GM19025 (cell line): ENCODE measurements at regions not wholly inside any gene's neighbourhood (a gene's known extent, or its start where the extent isn't known, plus 50 kb on each side); places are given as distances from the start of the nearest gene placed in this dataset.
"Not testable (repeated sequence)": the region's sequence is repeated elsewhere in the genome, so short reads cannot be mapped to it uniquely, and the experiment has no call there.

ENCODE experiments used
- ATAC-seq: cut with Tn5 transposase; IDR thresholded peaks from one replicate; pipeline ENCODE4 v1.9.1; 2021; ENCODE audit warnings: mild to moderate bottlenecking, low read depth, moderate library complexity; ENCODE audit not compliant: unreplicated experiment

DNA sequence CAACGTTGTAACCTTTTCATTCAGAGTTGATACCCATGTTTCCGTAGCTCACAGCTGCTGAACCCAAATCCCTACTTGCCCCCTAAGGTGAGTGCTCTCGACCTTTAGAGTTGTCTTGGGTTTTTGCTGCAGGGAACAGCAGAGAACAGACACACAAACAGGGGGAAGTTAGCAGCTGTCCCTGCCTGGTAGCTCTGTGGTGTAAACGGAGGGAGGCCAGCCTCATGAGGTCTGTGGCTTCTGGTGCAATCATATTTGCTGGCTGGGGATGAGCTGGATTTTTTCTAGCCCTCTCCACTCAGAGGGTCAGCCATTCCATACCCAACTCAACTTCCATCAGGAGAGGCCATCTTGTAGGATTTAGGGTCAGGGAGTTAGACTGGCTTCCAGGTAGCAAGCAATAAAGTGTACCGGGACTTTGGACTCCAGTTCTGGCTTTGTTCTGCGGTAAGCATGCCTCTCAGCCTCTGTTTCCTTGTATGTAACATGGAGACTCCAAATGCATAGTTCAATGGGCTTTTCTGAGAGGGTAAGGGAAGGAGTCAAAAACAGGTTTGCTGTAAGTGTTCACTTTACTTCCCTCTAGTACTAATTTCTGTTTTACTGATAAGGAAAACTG, 218.9 kb downstream of the MID1IP1 start:
- no peak for ATAC-seq

DNA sequence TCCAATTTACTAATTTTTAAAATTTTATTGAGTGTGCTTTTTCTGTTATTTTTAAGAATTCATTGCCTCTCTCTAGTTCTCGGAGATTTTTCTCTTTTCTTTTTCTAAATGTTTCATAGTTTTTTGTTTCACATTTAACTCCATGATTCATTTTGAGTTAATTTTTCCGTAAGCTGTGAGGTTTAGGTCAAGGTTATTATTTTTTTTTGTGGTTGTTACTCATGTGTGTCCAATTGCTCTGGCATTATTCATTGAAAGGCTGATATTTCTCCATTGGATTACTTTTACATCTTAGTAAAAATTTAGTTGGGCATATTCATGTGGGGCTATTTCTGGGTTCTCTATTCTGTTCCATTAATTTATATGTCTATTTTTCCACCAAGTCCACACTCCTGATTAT, 220.8 kb downstream of the MID1IP1 start:
- ATAC-seq = no peak

DNA sequence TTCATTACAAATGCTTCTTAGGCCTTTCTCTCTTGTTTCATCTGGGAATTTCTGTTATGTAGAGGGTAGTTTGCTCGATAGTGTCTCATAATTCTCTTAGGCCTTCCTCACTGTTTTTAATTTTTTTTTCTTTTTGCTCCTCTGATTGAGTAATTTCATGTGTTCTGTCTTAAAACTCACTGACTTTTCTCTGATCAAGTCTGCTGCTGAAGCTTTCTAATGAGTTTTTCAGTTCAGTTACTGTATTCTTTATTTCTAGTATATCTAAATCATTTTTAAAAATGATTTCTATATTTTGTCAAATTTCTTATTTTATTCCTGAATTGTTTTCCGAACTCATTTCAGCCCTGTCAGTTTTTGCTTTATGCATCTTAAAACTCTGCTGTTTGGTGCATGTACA, 228.0 kb downstream of the MID1IP1 start:
- ATAC-seq = no peak

DNA sequence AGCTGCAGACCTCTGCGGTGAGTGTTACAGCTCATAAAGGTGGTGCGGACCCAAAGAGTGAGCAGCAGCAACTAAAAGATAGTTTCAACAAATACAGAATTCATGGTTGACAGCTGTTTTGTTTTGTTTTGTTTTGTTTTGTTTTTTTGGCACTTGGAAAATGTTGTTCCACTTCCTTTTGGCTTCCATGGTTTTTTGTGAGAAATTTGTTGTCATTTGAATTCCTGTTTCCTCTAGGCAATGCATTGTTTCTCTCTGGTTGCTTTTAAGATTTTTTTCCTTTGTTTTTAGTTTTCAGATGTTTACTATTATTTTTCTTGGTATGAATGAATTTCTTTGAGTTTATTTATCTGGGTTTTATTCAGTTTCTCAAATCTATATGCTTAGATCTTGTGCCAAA, 229.4 kb downstream of the MID1IP1 start:
- ATAC-seq = no peak

DNA sequence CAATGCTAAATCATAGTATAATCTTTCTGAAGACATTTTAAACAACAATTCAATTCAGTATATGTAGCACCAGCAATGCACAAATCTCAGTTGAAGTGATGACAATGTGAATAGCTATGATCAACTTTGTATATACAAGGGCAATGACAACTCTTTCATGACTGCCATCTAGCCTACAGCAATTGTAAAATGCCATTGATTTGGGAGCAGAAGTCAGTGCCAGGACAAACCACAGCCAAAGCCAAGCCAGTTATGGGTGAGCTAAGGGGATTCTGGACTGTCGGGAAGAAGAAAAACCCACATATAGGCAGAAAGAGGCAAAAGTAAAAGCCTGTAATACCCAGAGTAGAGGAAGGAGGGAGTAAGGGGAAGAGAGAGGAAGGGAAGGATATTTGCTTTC, 238.6 kb downstream of the MID1IP1 start:
- no peak for ATAC-seq

DNA sequence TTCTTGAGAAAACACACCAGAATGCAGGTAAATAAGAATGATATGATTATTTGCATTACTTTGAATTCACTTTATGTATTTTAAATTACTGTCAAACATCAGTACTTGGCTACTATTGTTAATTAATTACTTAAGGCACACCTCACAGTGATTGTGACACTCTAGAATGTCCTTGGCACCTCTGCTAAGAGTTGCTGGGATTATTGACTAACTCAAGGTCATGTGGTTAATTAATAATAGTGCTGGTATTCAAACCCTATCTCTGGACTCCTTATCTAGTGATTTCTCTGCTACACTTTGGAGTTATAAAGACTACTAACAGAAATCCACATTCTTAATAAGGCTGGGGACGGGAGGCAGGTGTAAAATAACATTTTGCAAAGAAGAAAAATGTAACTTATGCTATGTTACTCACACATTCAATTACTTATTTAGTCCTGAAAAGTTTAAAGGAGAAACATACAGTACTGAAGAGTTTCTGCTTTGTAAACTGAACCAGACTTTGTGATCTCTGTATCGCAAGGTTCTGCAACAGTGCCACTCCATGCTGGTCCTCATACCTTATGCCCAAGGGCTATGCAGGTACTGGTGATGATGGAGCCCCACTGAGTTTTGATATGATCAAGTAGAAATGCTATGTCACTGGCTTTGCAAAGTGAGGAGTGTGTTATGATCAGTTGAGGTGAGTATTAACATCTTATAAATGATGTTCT, 242.7 kb downstream of the MID1IP1 start:
- ATAC-seq = no peak

DNA sequence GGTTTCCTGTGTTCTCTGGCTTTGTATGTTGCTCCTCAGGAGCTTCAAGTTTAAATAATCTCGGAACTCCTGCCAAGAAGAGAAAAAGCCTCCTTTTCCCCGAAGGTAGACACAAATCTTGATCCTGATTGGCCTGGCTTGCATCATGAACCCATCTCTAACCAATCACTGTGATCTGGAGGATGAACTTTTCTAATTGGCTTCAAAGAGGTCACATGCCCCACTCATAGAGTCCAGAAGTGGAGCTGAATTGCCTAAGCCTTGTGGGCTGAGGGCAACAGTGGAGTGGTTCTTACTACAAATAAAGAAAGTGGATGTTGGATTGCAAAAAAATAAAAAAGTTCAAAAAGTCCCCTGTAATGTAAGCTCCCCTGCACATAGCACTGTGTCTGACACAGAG, 245.9 kb downstream of the MID1IP1 start:
- no peak for ATAC-seq

DNA sequence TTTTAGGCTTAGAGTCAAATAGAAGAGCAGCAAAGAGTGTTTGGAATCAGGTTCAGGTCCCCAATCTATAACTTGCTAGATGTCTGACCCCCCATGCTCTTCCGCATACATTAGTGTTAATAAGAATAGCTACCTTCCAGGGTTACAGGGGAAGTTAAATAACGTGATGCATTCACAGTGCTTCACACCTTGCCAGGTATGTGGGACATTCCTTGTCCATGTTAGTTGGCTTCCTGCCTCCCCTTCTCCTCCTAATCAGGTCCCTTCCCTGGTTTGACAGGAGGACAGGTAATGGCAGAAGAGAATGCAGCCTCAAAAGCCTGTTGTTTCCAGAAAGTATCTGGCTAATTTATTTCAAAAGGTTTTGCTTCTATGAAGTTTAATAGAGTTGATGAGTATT, 248.7 kb downstream of the MID1IP1 start:
- no peak for ATAC-seq

DNA sequence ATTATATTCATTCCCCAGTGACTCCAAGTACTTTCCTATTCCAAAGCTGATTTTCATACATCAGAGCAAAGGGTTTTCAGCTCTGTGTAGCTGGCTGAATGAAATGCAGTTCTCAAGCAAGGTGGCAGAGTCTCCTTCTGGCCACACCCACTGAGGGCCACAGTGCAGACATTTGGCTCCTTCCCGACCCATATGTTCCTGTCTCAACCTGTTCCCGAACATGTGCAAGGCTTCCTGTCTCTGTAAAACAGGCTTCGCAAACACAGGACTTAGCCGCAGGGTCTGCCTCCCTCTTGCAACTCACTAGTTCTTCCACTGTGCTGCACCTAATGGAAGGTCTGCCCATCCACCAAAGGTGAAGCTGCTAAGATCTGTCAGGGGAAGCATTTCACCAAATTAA, 249.2 kb downstream of the MID1IP1 start:
- ATAC-seq = no peak

DNA sequence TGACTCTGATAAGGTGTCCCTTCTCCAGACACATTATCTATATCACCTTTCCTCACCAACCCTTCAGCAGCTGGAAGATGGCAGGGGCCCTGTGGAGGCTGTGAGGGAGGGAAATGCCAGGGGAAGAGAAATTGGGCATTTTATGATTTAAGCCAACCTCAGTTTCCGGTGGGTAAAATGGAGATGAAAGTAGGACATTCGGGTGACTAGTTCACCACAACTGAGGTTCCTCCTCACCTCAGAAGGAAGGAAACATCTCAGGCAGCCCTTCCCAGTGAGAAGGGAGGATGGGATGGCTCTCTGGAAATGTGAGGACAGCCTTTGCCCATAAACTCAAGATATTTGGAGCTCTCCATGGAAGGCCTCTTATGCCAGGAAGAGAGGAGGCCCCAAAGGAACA, 251.5 kb downstream of the MID1IP1 start:
- no peak for ATAC-seq

DNA sequence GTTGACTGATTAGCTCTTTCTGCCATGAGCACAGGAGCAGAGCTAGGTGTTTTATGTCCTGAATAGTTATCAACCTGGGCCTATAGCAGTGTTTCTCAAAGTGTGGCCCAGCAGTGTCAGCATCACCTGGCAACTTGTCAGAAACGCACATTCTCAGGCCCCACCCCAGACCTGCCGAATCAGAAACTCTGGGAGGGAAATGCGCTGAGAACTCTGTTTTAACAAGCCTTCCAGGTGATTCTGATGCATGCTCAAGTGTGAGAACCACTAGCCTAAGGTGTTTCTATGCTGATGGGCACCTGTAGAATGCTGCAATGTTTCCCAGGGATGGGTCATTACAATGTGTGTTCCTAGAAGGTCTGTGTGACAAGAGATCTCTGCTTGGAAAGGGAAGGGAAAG, 257.5 kb downstream of the MID1IP1 start:
- no peak for ATAC-seq

DNA sequence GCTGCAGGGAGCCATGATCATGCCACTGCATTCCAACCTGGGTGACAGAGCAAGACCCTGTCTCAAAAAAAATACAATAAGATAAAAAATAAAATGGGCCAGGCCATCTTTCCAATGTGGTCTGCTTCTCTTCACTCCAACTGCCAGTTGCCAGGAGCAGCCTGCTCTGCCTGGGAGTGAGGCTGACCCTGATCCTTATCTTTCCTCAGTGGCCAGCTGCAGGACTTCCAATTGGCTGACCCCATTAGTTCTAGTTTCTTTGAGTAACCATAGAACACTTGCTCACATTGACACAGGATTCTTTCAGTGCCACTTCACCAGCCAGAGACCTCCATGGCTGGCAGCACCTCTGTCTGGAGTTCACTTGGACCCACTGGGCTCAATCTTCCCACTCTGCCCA, 258.6 kb downstream of the MID1IP1 start:
- no peak for ATAC-seq

DNA sequence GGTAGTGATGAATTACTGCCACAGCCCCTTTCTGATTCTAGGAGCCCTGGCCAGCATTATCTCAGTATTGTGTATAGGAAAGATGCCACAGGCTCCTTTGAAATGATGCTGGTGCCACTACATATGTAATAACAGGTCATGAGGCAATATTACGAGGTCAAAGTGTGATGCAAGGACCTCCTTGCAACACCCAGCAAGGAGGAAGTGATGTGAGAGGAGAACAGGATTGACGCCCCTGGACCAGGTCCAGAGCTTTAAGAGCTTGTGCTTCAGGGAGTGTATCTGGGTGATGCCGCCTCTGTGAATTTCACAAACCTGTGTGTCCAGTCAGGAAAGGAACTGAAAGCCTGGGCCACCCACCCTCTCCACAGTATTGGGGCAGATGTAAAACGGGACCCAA, 261.8 kb downstream of the MID1IP1 start:
- ATAC-seq = no peak

DNA sequence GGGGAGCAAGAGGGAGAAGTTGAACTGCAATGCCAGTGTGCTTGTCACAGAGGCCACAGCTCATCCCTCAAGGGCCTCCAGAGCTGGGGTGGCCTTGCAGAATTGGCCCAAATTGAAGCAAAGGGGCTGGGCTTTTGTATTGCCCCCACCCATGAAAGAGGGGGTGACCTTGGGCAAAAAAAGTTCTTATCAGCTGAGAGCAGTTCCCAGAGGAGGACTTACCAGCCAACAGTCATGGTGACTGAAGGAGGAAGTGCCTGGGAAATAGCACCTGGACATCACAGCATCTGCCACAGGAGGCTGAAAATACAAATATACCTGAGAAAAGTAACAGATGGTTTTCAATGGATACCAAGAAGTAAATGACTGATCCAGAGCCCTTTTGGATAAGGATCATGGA, 262.4 kb downstream of the MID1IP1 start:
- no peak for ATAC-seq

DNA sequence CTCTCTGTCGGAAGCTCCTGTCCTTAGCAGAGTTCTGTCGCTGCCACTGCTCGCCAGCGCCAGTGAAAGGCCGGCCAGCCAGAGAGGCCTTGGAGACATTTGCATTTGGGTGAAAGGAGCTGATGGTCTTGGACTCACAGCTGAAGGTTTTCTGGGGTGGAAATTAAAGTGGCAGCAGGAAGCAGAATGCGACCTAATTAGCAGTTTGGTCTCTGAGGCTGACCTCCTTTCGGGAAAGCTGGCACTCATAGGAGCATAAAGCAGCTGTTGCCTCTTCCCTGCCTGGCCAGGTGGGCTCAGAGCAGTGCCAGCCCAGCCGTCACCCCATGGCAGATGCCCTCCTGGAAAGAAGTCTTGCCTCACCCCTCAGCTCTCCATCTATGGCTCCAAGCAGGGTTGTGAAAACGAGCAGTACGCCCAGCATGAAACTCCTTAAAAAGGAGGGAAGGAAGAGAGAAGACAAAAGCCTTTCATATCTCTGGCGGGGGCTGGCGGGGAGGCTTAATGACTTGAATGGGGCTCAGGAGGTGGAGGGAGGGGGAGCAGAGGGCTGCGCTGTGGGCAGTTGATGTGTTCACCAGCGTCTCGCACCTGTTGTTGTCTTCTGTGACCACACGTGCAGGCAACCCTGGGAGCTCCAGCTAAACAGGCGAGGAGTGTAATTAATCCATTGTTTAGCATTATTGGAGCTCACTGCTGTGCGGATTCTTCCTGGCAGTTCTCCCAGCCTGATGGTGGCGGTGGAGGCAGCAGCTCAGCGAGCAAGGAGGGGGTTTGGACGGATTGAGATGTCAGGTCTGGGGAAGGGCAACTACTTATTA, 264.0 kb downstream of the MID1IP1 start:
- ATAC-seq = no peak

DNA sequence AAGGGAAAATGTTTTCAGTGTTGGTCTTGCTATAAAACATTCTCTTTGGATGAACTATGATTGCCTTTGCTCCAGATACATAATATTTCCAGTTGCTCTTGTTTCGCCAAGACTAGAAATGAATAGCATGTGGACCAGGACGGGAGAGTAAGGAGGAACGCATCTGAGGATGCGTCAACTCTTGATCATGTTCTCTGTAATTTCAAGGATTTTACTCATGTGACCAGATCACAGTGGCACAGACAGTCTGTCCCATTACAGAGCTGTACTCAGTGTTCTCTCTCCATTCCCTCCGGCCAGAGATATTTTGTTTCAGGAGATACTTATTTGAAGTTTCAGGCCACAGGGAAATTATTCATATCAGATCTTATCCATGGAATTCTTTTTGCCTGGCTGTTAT, 266.6 kb downstream of the MID1IP1 start:
- ATAC-seq = no peak

DNA sequence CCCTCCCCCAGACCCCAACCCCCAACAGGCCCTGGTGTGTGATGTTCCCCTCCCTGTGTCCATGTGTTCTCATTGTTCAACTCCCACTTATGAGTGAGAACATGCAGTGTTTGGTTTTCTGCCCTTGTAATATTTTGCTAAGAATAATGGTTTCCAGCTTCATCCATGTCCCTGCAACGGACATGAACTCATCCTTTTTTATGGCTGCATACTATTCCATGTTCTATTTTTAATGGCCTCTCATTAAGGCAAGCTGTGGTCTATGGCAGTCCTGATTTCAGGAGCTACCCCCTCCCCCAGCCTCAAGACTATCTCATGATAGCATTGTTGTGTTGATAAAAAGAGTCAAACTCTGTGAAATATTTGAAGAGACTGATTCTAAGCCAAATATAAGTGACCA, 267.4 kb downstream of the MID1IP1 start:
- ATAC-seq = not testable (repeated sequence)

DNA sequence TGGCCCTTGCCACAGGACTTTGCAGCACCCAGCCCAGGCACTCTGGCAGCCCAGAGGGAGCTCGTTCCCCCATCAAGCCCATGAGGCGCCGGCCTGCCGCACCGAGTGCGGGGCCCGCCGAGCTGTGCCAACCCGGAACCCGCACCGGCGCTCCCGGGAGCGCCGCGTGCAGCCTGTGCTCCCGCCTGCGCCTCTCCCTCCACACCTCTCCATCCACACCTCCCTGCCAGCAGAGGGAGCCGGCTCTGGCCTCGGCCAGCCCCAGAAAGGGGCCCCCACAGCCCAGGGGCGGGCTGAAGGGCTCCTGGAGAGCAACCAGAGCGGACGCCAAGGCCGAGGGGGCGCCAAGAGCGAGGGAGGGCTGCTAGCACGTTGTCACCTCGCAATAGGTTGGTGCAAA, 268.8 kb downstream of the MID1IP1 start:
- no peak for ATAC-seq

DNA sequence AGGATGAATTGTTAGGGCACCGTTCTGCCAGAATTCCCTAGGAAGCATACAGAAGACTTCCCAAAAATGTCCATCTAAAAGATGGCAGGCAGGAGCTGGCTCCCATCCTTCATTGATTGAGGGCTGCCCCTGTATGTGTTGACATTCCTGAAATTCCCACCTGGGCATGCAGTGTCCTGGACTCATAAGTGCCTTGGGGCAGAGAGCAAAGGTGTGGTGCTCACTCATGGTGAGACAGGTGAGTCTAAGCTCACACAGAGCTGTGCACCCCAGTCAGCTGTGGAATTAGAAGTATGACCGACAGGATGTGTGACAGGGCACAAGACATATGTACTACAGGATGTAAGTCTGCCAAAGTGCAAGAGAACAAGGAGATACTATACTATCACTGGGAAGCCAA, 271.9 kb downstream of the MID1IP1 start:
- ATAC-seq = no peak

DNA sequence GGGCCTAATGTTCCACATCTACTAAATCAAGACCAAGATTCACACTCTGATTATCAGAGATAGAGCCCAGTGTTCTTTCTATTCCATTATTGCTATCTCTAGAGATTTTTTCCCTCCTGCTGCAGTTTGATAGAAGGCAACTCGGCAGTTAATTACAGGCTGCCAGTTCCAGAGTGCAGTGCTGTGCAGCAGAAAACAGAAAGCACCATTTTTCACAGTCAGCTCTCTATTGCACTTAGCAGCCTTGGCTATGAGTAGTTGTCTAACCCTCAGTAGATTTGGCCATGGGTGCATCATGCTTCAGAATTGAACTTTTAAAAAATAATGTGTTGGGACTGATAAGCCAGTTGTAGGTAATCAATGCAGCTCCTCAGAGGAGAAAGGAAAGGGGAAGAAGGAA, 295.3 kb downstream of the MID1IP1 start:
- no peak for ATAC-seq

DNA sequence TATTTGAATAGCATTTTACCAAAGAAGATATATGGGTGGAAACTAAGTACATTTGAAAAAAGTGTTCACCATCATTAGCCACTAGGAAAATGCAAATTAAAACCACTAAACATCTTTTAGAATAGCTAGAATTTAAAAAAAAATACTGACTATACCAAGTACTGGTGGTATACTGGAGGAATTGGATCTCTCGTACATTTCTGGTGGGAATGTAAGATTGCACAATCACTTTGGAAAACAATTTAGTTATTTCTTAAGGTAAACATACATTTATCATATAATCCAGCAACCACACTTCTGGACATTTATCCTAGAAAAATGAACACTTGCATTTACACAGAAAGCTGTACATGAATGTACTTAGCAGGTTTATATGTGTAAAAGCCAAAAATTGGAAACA, 303.5 kb downstream of the MID1IP1 start:
- no peak for ATAC-seq

DNA sequence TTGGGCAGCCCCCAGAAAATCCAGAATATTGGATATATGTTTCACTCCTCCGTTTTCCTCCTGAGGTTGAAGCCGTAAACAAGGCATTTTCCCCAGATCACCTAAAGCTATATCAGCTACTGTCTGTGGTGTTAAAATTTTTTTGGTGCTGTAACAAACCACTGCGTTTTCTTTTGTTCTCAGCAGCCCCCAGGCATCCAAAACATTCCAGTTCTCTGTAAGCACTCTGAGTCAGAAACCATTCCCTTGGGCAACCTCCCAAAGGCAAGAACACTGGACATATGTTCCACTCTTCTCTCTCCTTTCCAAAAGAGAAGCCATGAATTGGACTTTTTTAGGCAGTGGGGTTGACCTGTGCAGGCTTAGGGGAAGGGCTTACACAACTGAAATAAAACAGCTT, 310.9 kb downstream of the MID1IP1 start:
- no peak for ATAC-seq
